ENCODE measurements at regions not wholly inside any gene's neighbourhood (a gene's known extent, or its start where the extent isn't known, plus 50 kb on each side); places are given as distances from the start of the nearest gene placed in this dataset.

DNA sequence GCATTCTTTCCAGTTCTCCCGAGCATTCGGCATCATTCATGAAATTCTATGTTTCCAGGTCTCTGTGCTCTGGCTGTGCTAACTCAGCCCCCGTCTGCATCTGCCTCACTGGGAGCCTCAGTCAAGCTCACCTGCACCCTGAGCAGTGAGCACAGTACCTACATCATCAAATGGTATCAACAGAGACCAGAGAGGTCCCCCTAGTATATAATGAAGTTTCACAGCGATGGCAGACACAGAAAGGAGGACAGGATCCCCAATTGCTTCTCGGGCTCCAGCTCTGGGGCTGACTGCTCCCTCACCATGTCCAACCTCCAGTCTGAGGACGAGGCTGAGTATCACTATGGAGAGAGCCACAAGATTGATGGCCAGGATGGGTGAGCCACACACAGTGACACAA lies 52.8 kb upstream of the IGLL5 start:
- TF ChIP-seq, protein P1, sequence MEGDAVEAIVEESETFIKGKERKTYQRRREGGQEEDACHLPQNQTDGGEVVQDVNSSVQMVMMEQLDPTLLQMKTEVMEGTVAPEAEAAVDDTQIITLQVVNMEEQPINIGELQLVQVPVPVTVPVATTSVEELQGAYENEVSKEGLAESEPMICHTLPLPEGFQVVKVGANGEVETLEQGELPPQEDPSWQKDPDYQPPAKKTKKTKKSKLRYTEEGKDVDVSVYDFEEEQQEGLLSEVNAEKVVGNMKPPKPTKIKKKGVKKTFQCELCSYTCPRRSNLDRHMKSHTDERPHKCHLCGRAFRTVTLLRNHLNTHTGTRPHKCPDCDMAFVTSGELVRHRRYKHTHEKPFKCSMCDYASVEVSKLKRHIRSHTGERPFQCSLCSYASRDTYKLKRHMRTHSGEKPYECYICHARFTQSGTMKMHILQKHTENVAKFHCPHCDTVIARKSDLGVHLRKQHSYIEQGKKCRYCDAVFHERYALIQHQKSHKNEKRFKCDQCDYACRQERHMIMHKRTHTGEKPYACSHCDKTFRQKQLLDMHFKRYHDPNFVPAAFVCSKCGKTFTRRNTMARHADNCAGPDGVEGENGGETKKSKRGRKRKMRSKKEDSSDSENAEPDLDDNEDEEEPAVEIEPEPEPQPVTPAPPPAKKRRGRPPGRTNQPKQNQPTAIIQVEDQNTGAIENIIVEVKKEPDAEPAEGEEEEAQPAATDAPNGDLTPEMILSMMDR (IDR thresholded peaks at IDR 0.05), result no peak
- POLR2A ChIA-PET, result no interaction called here
- intact Hi-C loops (cut with micrococcal nuclease), result no loop called here
- CTCF ChIA-PET, result no interaction called here
- no peak for DNase-seq
- no peaks in the 10 kb centered on the region for H3K36me3 Mint-ChIP-seq (ENCODE audit: low read depth)
- no peak overlapping the region for H3K27ac Mint-ChIP-seq
- H3K4me1 Mint-ChIP-seq, result peaks cover 10% of the 10 kb centered on the region
- peaks cover 10% of the 10 kb centered on the region for H3K27me3 Mint-ChIP-seq
- H3K4me3 Mint-ChIP-seq, result no peak overlapping the region
- no peak for ATAC-seq (ENCODE audit: low read depth)
- peaks cover 6% of the 10 kb centered on the region for H3K9me3 Mint-ChIP-seq

DNA sequence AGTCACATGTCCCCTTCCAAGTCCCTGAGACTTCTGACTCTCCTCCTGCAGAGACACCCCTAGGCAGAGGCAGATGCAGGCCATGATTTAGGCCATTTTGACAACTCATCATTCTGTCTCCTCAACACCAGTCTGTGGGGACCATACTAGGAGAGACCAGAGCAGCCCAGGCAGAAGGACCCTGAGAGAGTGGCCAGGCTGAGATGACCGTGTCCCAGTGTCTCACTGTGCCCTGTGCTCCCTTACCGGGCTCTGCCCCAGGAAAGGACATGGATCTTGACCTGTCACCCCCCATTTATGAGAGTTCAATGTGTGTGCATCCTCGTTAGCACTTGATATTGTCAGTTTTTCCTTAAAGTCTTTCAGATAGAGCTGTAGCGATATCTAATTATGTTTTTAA lies 52.4 kb upstream of the IGLL5 start:
- no peak overlapping the region for H3K4me3 Mint-ChIP-seq
- intact Hi-C loops (cut with micrococcal nuclease), result no loop called here
- peaks cover 10% of the 10 kb centered on the region for H3K27me3 Mint-ChIP-seq
- peaks cover 13% of the 10 kb centered on the region for H3K4me1 Mint-ChIP-seq
- ChIA-PET POLR2A (no interaction called here), CTCF (no interaction called here)
- H3K9me3 Mint-ChIP-seq, result peaks cover 6% of the 10 kb centered on the region
- TF ChIP-seq, protein P1 (IDR thresholded peaks at IDR 0.05), result no peak
- DNase-seq (no peak), ATAC-seq (ENCODE audit: low read depth) (no peak)
- H3K36me3 Mint-ChIP-seq (ENCODE audit: low read depth), result no peaks in the 10 kb centered on the region
- H3K27ac Mint-ChIP-seq, result no peak overlapping the region

DNA sequence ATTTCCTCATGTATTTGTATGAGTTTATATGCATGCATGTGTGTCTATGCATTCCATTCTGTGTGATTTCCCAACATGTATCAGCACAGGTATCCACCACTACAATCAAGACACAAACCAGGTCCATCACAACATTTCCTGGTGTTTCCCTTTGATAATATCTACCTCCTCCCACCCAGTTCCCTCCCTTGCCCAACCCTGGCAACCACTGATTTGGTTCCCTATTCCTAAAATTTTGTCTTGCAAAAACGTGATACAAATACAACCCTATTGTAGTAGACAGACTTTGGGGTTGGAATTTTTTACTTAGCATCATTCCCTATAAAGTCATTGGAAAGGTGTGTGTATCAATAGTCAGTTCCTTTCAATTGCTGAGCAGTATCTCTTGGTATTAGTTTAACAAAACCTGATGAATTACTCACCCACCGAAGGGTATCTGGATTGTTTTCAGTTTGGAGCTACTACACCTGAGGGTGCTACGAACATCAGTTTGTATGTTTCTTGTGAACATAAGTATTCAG lies 51.8 kb upstream of the IGLL5 start:
- Mint-ChIP-seq H3K9me3 (peaks cover 3% of the 10 kb centered on the region), H3K36me3 (ENCODE audit: low read depth) (no peaks in the 10 kb centered on the region), H3K4me3 (no peak overlapping the region), H3K27ac (no peak overlapping the region), H3K27me3 (peaks cover 10% of the 10 kb centered on the region), H3K4me1 (peaks cover 19% of the 10 kb centered on the region)
- ChIA-PET CTCF (no interaction called here), POLR2A (no interaction called here)
- ATAC-seq (ENCODE audit: low read depth), result no peak
- TF ChIP-seq, protein P1 (IDR thresholded peaks at IDR 0.05), result no peak
- DNase-seq, result no peak
- intact Hi-C loops (cut with micrococcal nuclease), result no loop called here

DNA sequence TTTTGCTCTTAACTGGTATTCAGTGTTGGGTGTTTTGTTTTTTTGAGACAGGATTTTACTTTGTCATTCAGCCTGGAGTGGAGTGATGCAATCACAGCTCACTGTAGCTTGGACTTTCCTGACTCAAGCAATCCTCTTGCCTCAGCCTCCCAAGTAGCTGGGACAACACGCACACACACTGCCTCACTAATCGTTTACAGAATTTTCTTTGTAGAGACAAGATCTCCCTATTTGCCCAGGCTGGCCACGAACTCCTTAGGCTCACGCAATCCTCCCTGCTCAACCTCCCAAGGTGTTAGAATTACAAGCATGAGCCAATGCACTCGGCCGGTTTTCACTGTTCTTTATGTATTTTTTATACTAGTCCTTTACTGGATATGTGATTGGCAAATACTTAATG lies 51.0 kb upstream of the IGLL5 start:
- ATAC-seq (ENCODE audit: low read depth) (no peak), DNase-seq (no peak)
- no peaks in the 10 kb centered on the region for H3K36me3 Mint-ChIP-seq (ENCODE audit: low read depth)
- H3K4me1 Mint-ChIP-seq, result peaks cover 21% of the 10 kb centered on the region
- ChIA-PET POLR2A (no interaction called here), CTCF (no interaction called here)
- H3K9me3 Mint-ChIP-seq, result no peaks in the 10 kb centered on the region
- no peak overlapping the region for H3K27ac Mint-ChIP-seq
- no peak overlapping the region for H3K4me3 Mint-ChIP-seq
- intact Hi-C loops (cut with micrococcal nuclease), result no loop called here
- TF ChIP-seq, protein P1 (IDR thresholded peaks at IDR 0.05), result no peak
- H3K27me3 Mint-ChIP-seq, result peaks cover 10% of the 10 kb centered on the region

All from activated B cell treated with CpG ODN at 0.5 μM for 24 hours (primary cell).